Jurkat, Clone E6-1 (cell line): ENCODE measurements at regions not wholly inside any gene's neighbourhood (a gene's known extent, or its start where the extent isn't known, plus 50 kb on each side); places are given as distances from the start of the nearest gene placed in this dataset.
"Not testable (repeated sequence)": the region's sequence is repeated elsewhere in the genome, so short reads cannot be mapped to it uniquely, and the experiment has no call there.

Experiments
- DNase-seq: peaks from one replicate; pipeline ENCODE4 v3.0.0-alpha.2; 2011; ENCODE audit warnings: low read depth, low spot score
- H3K4me3 ChIP-seq: 2 replicates; pipeline ENCODE4 v1.5.1; 2011; ENCODE audit warnings: mild to moderate bottlenecking, low read length, control low read depth, moderate library complexity

DNA sequence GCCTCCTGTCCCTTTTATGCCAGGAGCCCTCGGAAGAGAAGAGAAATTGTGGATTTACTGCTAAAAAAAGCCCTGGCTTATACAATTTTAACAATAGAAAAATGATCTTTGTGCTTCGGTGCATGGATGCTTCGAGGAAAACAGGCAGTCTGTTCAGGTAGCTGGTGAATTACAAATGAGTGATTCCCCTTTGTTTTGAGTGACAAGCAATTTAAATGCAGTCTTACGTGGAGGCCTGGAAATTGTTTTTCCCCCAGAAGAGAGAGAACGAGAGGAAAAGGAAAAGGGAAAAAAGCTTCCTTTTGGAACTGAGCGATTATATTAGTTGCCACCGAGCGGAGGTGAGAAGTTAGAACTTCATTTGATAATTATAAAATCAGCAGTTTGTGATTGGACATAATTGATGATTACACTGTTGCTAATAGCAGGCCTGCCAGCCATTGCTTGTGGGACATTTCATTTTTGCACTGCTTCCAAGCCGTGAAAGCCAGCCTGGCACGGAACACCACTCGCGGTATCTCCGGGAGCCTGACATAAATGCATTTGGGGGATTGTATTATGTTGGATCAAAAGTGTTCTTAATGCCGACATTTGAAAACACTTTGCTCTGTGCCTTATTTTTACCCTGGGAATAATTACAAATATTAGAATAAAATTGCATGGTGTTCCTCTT lies 117.7 kb downstream of the PHETA1 start:
- no peak overlapping the region for H3K4me3 ChIP-seq
- DNase-seq = no peak

GRCh38 chr12:111250251-111250881 lies 118.5 kb downstream of the PHETA1 start:
- H3K4me3 ChIP-seq = no peak overlapping the region
- DNase-seq = no peak

DNA sequence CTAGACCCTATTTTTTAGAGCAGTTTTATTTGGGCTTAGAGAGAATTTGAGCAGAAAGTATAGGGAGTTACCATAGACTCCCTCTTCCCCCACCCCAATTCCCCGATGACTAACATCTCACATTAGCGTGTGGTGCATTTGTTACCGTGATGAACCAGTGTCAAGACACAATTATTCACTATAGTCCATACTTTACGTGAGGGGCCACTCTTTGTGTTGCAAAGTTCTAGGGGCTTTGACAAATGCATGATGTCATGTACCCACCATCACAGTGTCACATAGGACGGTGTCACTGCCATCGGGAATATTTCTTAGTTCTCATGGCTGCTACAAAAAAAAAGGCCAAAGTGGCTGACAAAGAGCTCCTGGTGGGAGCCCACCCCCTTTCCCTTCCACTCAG lies 119.1 kb downstream of the PHETA1 start:
- DNase-seq = no peak
- H3K4me3 ChIP-seq = no peak overlapping the region

DNA sequence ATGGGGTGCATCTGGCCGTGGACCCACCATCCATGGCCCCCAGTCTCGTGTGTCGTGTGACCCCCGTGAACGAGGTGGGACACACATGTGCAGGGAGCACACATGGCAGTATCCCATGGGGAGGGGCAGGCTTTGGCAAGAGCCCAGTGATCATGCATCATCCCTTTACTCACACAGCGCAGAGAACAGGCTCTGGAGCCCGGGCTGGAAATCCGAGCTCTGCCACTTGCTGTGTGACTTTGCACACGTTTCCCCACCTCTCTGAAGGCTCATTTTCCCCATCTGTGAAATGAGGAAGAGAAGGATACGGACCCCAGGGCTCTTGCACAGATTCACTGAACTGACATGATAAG lies 119.9 kb downstream of the PHETA1 start:
- no peak for DNase-seq
- H3K4me3 ChIP-seq = no peak overlapping the region

- no peak overlapping the region for H3K4me3 ChIP-seq
- no peak for DNase-seq
These were observed 120.5 kb downstream of the PHETA1 start for GRCh38 chr12:111248236-111249017.

DNA sequence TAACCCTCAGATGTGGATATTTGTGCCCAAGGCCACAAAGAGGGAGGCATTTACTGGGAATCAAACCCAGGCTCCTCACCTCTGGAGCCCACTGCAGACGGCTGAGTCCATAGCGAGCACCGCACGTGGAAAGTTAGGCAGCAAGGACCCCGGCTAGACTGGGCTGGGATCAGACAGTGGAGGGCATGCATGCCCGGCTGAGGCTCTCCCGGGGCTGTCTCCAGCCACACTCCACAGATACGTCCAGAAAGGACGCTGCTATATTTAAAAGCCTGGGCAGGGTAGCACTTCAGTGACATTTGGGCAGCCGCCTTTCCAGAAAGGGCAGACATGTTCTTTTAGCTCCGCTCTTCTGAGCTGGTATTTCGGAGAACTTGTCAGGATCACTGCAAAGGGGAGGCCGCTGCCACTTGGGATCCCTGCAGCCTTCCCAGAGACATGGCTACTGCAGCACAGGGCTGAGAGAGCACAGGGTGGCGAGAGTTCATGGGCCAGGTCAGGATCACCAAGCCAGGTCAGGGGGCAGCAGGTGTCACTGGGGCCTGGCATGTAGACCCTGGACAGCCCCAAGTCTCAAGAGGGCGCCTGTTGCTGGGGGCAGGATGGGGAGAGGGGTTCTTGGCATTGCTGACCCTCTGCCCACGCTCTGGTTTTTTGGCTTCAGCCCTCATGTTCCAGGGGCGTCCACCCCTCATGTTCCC lies 121.7 kb downstream of the PHETA1 start:
- DNase-seq = no peak
- H3K4me3 ChIP-seq = no peak overlapping the region

- no peak for DNase-seq
- H3K4me3 ChIP-seq = no peak overlapping the region
These were observed 122.4 kb downstream of the PHETA1 start for GRCh38 chr12:111246477-111247011.

DNA sequence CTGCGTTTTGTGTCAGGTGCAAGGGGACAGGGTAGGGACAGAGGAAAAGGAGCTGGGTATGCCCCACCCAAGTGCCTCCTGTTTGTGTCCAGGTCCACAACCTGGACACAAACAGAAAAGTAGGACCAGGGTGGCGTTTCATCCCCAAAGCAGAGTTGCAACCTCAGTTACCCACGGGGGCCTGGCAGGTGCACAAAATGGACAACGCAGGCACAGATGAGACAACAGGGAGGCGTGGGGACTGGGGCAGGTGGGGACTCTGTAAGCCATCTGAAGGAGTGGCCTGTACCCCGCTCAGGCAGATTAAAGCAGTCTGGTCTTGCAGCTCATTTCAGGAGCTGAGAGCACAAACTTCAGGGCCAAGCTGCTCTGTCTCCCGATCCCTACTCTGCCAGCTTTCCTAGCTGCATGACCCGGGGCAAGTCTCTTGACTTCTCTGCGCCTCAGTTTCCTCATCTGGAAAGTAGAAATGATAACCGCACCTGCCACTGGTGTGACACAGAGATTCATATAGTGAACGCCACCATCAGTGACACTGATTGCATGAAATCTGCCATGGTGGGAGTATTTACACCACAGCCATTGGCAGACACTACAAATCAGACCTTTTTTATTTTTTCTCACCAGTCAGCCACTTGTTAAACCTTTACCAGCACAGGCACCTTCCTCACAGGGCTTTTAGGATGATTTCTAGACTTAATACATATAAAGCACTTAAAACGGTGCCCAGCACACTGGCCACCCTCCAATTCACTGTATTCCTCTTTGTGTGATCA lies 123.0 kb downstream of the PHETA1 start:
- H3K4me3 ChIP-seq = no peak overlapping the region
- no peak for DNase-seq

DNA sequence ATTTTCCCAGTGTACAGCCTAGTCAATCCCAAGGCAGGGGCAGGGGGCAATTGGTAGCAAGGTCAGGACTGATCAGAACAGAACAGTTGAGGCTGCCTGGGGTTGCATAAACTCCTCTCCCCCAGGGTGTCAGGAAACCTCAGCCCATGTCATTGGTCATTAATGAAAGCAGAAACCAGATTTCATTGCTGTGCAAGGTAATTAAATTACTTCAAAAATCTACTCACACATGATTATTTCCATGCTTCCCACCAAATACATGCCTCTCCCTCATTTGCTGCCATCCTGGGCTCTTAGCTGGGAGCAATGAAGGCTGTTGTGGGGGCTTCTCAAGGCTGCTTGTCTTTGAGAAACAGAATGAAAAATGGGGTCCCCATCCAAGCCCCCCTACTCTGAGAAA lies 124.2 kb downstream of the PHETA1 start:
- no peak overlapping the region for H3K4me3 ChIP-seq
- DNase-seq = no peak

- DNase-seq, H3K4me3 ChIP-seq: not testable (repeated sequence)
These were observed 126.1 kb downstream of the PHETA1 start for GRCh38 chr12:111242817-111243216.

GRCh38 chr12:111242184-111242583 lies 126.7 kb downstream of the PHETA1 start:
- no peak overlapping the region for H3K4me3 ChIP-seq
- peak; percentile 6 for DNase-seq

DNA sequence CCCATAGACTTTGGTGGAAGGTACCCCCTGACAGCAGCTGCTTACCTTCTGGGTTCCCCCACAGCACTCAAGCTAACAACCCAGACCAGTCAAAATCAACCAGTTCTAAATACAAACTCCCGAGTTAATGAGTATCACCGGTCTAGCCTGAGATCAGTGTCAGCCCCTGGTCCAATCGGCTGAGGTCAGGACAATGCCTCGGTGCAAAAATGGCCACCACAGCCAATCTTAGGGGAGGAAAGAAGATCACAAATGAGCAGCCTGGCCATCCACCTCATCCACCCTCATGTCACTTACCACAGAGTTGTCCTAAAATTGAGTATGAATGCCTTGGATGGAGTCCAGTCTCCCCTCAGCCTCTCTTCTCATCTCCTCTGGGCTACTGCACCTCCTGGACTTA lies 128.5 kb downstream of the PHETA1 start:
- DNase-seq = no peak

GRCh38 chr12:111239235-111239634 lies 129.7 kb downstream of the PHETA1 start:
- H3K4me3 ChIP-seq = no peak overlapping the region
- DNase-seq = no peak

More for the DNA sequence above, 128.5 kb downstream of the PHETA1 start:
- no peak overlapping the region for H3K4me3 ChIP-seq

GRCh38 chr12:111238075-111238734 lies 130.7 kb downstream of the PHETA1 start:
- H3K4me3 ChIP-seq = no peak overlapping the region
- no peak for DNase-seq

- H3K4me3 ChIP-seq, DNase-seq: not testable (repeated sequence)
These were observed 134.4 kb downstream of the PHETA1 start for GRCh38 chr12:111234491-111234890.

DNA sequence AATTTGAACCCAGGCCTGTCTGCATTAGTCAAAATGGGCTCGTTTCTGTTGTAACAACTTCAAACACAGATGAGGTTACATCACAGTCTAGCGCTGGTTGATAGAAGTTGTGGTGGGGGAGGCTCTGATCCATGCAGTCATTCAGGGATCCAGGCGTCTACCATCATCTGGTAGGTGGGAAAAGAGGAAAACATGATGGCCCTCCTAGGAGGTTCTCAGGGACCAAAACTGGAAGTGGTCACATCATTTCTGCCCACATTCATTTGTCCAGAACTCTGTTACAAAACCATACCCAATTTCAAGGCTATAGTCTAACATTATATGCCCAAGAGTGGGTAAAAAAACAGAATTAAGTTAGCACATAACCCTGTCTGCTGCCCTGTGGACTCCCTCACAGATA lies 135.1 kb downstream of the PHETA1 start:
- H3K4me3 ChIP-seq = no peak overlapping the region
- no peak for DNase-seq

DNA sequence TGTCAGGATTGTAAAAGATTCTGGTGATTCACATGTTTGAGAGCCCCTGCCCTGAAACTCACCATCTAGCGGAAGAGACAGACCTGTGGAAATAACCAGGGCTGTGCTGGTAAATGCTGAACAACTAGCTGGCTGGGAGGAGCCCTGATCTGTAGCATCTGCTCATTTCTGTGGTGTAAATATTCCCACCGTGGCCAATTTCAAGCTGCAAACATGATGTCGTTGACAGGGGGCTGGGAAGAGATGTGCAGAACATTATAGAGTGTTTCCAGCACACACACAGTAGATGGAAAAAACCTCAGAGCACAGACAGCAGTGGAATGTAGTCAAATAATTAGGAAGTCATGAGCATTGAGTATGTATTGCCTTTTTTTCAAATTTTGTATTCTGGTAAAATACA lies 138.2 kb downstream of the PHETA1 start:
- H3K4me3 ChIP-seq = no peak overlapping the region
- no peak for DNase-seq

DNA sequence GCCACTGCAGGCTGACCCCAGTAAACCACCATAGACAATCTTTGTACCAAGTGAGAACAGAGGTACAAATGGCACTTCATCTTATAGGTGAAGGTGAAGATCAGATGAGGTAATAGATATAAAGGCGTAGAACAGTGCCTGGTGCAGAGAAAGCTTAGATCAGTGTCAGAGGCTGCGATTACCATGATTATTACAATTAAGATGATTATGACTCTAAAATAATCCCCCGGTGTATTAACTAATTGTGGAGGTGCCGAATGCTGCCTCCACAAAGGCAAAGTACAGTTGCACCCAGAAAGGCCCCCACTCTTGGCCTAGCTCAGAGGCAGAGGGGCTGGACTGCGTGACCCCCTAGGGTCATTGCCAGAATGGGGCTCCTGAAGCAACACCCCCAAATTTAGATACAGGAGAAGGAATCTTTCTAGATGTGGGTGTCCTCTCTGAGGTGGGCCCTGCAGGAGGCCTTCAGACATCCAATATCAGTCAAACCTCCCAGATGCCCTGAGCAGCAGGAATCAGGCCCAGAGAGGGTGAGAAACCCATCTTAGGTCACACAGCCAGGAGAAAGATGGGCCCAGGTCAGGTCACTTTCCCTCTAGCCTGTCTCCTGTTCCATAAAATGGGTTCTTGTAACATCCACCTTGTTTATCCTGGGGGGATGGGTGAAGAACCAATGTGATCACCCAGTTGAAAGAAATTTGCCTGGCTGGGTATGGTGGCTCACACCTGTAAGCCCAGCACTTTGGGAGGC lies 139.8 kb downstream of the PHETA1 start:
- H3K4me3 ChIP-seq = no peak overlapping the region
- no peak for DNase-seq
